ENCODE measurements at regions not wholly inside any gene's neighbourhood (a gene's known extent, or its start where the extent isn't known, plus 50 kb on each side); places are given as distances from the start of the nearest gene placed in this dataset.

DNA sequence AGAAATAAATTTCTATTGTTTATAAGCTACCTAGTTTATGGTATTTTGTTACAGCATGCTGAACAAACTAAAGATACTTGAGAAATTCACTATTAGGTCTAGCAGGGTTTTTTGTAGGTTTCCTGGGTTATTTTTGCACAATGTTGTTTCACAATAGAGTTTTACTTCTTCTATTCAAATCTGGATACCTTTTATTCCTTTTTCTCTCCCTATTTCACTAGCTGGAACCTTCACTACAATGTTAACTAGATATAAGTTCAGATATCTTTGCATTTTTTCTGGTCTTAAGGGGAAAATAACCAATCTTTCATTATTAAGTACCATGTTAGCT is 237.7 kb upstream of the CITED2 start:
- no peak for DNase-seq
- Histone ChIP-seq H3K36me3 (ENCODE audit: low read depth, missing control alignments) (no peaks in the 10 kb centered on the region), H3K4me1 (no peaks in the 10 kb centered on the region), H3K27ac (no peak overlapping the region), H3K9me3 (no peaks in the 10 kb centered on the region), H3K4me3 (no peak overlapping the region), H3K27me3 (no peaks in the 10 kb centered on the region)
- TF ChIP-seq POLR2A (IDR thresholded peaks at IDR 0.05): no peak
- TF ChIP-seq, protein P1, sequence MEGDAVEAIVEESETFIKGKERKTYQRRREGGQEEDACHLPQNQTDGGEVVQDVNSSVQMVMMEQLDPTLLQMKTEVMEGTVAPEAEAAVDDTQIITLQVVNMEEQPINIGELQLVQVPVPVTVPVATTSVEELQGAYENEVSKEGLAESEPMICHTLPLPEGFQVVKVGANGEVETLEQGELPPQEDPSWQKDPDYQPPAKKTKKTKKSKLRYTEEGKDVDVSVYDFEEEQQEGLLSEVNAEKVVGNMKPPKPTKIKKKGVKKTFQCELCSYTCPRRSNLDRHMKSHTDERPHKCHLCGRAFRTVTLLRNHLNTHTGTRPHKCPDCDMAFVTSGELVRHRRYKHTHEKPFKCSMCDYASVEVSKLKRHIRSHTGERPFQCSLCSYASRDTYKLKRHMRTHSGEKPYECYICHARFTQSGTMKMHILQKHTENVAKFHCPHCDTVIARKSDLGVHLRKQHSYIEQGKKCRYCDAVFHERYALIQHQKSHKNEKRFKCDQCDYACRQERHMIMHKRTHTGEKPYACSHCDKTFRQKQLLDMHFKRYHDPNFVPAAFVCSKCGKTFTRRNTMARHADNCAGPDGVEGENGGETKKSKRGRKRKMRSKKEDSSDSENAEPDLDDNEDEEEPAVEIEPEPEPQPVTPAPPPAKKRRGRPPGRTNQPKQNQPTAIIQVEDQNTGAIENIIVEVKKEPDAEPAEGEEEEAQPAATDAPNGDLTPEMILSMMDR (IDR thresholded peaks at IDR 0.05): no peak
- intact Hi-C loops (cut with DNase I; ENCODE audit: low total_unique reads): no loop called here

DNA sequence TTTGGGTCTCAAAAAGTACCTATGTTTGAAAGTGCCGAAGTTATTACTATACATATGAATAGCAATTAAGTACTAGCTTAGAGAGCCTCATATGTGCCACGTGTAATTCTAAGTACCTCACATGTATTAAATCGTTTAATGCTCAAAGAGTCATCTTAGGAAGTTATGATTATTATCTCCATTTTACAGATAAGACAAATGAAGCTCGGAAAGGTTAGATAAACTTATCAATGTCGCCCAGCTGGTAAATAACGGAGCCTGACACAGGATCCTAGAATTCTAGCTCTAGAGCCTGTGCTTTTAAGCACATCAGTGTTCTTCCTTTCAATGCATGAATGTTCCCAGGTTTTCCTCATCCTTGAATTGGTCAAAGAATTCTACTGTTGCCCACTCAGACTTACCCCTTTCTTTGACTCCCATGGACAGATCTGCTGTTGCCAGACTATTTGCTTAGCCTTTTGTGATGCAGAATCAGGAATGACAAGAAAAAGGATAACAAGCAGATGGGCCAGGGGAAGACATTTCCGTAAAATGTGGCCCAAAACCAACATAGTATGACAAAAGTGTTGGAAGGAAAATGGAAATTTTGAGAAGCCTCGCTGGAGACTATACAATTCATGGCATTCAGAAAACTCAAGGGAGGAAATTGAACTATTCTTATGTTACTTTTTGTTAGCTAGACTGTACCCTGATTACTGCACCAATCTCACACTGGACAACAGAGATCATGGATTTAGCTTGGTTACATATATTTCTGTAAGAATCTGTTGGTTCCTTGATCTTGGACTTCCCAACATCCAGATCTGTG is 237.1 kb upstream of the CITED2 start:
- Histone ChIP-seq H3K4me3 (no peak overlapping the region), H3K27ac (no peak overlapping the region), H3K27me3 (no peaks in the 10 kb centered on the region), H3K9me3 (no peaks in the 10 kb centered on the region), H3K4me1 (no peaks in the 10 kb centered on the region), H3K36me3 (ENCODE audit: low read depth, missing control alignments) (no peaks in the 10 kb centered on the region)
- intact Hi-C loops (cut with DNase I; ENCODE audit: low total_unique reads): no loop called here
- no peak for DNase-seq
- TF ChIP-seq, protein P1 (IDR thresholded peaks at IDR 0.05): no peak
- TF ChIP-seq POLR2A (IDR thresholded peaks at IDR 0.05): no peak
- WGBS, 2 donors: 83 to 85% methylated on average over 8 of the region's 8 CpGs

DNA sequence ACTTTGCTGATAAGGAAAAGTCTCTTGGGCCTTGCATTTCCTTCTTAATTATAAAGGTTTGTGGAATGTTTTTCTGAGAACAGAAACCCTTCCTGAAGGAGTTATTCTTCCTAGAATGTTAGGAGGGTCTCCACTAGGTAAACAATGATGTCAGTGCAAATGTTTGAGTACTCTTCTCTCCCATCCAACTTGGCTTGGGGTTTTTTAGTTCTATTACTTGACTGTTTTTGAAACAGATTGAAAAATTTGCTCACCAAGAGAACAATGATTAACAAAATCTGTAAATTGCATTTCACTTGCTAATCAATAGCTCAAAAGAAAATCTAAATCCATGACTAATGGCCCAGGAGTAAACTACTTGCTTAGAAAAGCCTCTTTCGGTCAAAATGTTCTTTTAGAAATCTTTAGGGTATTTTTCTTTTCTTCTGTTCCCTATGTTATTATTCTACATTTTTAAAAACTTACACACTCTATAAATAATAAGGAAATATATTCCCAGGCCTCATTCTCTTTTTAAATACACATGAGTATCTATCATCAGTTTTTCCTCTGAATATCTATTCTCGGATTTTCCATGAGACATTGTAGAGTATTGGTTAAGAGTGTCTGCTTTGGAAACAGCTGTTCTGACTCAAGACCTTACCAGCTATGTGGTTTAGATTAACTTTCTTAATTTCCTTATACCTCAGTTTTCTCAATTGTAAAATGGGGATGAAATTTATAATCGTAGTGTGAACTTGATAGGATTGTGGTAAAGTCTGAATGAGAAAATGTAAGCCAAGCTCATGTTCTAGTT is 234.2 kb upstream of the CITED2 start:
- no peaks in the 10 kb centered on the region for H3K36me3 ChIP-seq (ENCODE audit: low read depth, missing control alignments)
- no peak overlapping the region for H3K4me3 ChIP-seq
- TF ChIP-seq POLR2A (IDR thresholded peaks at IDR 0.05): no peak
- TF ChIP-seq, protein P1 (IDR thresholded peaks at IDR 0.05): no peak
- DNase-seq: no peak
- intact Hi-C loops (cut with DNase I; ENCODE audit: low total_unique reads): no loop called here
- no peaks in the 10 kb centered on the region for H3K9me3 ChIP-seq
- WGBS, 2 donors: 88 to 93% methylated on average over 3 of the region's 3 CpGs
- no peaks in the 10 kb centered on the region for H3K27me3 ChIP-seq
- no peaks in the 10 kb centered on the region for H3K4me1 ChIP-seq
- H3K27ac ChIP-seq: no peak overlapping the region

DNA sequence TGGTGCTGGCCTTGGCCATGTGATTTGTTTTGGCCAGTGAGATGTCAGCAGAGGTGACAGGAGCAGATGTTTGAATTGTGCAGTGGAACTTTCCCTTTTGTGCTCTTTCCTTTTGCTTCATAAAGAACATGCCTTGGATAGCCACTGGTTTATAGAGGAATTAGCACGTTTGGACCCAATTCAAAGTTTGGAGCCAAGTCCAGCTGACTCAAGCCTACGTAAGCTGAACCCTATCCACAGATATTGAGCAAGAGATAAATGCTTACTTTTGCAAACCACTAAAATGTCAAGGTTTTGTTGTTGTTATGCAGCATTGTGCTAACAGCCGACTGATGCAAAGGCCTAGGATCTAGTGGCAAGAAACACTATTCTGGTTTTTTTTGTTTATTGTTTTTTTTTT is 230.9 kb upstream of the CITED2 start:
- no peaks in the 10 kb centered on the region for H3K36me3 ChIP-seq (ENCODE audit: low read depth, missing control alignments)
- H3K4me1 ChIP-seq: peaks cover 6% of the 10 kb centered on the region
- WGBS, 2 donors: 78 to 87% methylated on average over 3 of the region's 3 CpGs
- intact Hi-C loops (cut with DNase I; ENCODE audit: low total_unique reads): no loop called here
- H3K27ac ChIP-seq: no peak overlapping the region
- no peaks in the 10 kb centered on the region for H3K9me3 ChIP-seq
- no peak overlapping the region for H3K4me3 ChIP-seq
- TF ChIP-seq POLR2A (IDR thresholded peaks at IDR 0.05): no peak
- TF ChIP-seq, protein P1 (IDR thresholded peaks at IDR 0.05): no peak
- H3K27me3 ChIP-seq: no peaks in the 10 kb centered on the region
- DNase-seq: no peak
